Ramos (cell line): ENCODE measurements at regions not wholly inside any gene's neighbourhood (a gene's known extent, or its start where the extent isn't known, plus 50 kb on each side); places are given as distances from the start of the nearest gene placed in this dataset.
"Not testable (repeated sequence)": the region's sequence is repeated elsewhere in the genome, so short reads cannot be mapped to it uniquely, and the experiment has no call there.

Experiments used
- in situ Hi-C: fragments of 300-500 bp; cut with MboI; formaldehyde crosslinking; loops from one replicate; pipeline ENCODE4 v1.14.3; 2022; ENCODE audit warnings: low sequenced_read_pairs; ENCODE audit not compliant: unreplicated experiment

GRCh38 chr7:6982375-6982774, 156.3 kb upstream of the CCZ1B start:
- in situ Hi-C loops, result not testable (repeated sequence)

DNA sequence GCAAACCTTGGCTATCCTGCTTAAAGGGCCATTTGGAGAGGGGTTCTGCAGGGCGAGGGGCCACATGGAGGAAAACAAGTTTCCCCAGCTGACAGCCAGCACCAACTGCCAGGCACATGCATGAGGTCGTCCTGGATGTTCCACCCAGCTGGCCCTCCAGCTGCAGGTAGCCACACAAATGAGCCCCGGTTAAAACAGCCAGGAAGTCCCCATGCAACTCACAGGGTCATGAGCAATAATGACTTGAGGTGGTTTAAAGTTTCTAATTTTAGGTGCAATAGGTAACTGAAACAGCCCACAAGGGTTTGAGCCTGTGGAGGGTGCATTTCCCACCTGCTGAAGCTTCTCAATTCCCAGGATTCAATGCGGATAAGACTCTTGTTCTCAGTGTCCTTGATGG, 160.8 kb upstream of the CCZ1B start:
- in situ Hi-C loops, result not testable (repeated sequence)

- in situ Hi-C loops, result not testable (repeated sequence)
Measured at GRCh38 chr7:6988608-6989007, 162.5 kb upstream of the CCZ1B start.

DNA sequence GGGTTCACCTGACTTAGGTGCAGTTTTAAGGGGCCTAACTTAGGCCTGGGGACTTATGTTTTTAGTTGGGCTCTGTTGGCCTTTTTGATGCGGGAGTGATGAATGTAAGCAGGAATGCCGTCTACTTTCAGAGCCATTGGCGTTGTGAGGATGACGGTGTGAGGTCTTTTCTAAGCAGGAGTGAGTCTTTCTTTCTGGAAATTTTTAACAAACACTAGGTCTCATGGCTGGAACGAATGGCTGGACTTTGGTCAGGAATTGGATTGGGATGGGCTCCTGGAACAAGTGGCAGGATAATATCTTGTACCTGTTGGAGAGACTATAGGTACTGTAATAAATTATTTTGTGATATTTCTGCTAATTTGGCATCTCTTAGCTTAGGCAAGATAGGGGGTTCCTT, 163.9 kb upstream of the CCZ1B start:
- in situ Hi-C loops, result not testable (repeated sequence)

DNA sequence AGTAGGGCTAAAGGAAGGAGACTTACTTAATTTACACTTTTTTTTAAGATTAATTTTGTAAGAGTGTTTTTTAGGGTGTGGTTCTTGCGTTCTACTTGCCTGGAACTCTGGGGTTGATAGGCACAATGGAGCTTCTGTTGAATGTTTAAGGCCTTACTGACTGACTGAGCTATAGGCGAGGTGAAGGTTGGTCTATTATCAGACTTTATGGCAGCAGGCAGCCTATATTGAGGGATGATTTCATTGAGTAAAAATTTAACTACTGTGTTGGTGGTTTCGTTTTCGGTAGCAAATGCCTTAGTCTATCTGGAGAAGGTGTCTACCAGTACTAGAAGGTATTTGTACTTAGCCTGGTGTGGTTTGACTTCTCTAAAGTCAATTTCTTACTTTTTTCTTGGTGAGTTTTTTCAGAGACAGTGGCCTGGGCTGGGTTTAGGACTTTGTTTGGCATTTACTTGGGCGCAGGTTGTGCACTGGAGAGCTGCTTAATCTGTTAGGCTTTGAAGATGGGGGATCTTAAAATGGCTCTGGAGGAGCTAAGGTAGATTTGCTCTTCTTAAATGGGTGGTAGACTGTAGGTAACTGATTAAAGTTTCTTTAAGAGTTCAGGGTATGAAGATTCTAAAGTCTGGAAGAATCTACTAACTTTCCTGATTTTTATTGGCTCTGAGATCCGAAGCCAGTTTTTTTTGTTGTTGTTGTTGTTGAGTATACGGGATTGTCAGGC, 164.5 kb upstream of the CCZ1B start:
- in situ Hi-C loops, result not testable (repeated sequence)

DNA sequence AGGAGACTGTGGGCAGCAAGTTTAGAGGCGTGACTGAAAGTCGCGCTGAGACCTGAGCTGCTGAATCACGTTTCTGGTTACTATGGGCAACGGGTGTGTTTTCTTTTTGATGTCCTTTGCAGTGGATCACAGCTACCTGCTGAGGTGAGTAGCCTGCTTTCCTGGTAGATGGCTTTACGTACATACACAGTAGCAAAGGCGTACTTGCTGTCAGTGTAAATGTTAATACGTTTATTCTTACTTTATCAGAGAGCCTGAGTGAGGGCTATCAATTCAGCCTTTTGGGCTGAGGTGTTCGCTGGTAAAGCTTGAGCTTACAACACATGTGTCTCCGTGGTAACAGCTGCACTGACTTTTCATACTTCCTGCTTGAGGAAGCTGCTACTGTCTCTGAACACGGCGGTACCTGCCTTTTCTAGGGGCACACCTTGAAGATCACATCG, 165.1 kb upstream of the CCZ1B start:
- in situ Hi-C loops, result not testable (repeated sequence)

- in situ Hi-C loops, result not testable (repeated sequence)
Measured at GRCh38 chr7:6991686-6992085, 165.6 kb upstream of the CCZ1B start.

DNA sequence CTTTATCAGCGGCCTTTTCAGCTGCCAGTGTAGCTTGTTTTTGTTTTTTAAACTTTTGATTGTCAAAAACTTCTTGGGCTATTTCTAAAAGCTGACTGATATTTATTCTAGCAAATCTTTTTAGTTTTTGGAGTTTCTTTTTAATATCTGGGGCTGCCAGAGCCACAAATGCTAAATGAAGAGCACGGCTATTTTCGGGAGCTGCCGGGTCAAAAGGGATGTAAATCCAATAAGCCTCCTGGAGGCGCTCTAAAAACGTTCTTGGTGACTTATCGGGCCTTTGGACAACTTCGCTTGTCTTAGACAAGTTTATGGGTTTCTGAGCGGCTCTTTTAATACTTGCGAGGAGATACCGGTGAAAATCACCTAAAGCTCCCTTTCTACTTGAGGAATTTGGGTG, 166.1 kb upstream of the CCZ1B start:
- in situ Hi-C loops, result not testable (repeated sequence)

DNA sequence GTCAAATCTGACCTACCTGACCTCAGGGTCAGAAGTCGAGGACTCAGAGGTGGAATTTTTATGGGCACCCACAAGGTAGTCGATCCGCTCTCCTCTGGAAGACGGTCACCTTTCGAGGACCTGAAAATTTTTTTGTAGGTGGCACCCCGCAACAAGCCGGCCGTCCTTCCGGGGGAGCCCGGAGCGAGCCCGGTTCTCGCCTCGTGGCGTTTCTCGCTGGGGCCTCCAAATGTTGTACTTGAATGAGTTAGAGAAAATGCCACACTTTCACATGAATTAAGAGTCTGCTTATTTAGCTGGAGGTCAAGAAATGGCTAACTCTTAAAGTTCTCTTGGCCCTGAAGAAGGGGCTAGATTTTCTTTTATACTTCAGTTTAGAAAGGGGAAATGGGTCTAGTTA, 169.0 kb upstream of the CCZ1B start:
- in situ Hi-C loops, result not testable (repeated sequence)

GRCh38 chr7:6995493-6996289, 169.6 kb upstream of the CCZ1B start:
- in situ Hi-C loops, result not testable (repeated sequence)

DNA sequence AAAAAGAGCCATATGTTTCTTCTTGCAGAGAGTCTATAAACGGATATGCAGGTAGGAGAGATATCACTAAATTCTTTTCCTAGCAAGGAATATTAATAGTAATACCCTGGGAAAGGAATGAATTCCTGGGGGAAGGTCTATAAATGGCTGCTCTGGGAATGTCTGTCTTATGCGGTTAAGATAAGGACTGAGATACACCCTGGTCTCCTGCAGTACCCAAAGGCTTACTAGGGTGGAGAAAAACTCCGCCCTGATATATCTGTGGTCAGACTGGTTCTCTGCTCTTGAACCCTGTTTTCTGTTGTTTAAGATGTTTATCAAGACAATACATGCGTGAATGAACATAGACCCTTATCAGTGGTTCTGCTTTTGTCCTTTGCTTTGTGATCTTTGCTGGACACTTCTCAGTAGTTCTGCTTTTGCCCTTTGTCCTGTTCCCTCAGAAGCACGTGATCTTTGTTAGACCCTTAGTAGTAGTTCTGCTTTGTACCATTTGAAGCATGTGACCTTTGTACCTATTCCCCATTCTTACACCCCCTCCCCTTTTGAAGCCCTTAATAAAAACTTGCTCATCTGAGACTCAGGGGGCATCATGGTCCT, 173.1 kb upstream of the CCZ1B start:
- in situ Hi-C loops, result not testable (repeated sequence)

- in situ Hi-C loops, result no loop called here
Measured at GRCh38 chr7:7002418-7003062, 176.5 kb upstream of the CCZ1B start.

GRCh38 chr7:7005303-7005702, 177.0 kb upstream of the C1GALT1 start:
- in situ Hi-C loops, result no loop called here

GRCh38 chr7:7005949-7006348, 176.4 kb upstream of the C1GALT1 start:
- in situ Hi-C loops, result not testable (repeated sequence)

DNA sequence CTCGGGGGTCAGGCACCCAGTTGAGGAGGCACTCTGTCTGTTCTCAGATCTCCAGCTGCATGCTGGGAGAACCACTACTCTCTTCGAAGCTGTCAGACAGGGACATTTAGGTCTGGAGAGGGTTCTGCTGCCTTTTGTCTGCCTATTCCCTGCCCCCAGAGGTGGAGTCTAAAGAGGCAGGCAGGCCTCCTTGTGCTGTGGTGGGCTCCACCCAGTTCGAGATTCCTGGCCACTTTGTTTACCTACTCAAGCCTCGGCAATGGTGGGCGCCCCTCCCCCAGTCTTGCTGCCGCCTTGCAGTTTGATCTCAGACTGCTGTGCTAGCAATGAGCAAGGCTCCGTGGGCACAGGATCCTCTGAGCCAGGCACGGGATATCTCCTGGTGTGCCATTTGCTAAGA, 171.1 kb upstream of the C1GALT1 start:
- in situ Hi-C loops, result not testable (repeated sequence)

- in situ Hi-C loops, result not testable (repeated sequence)
Measured at GRCh38 chr7:7011751-7012150, 170.6 kb upstream of the C1GALT1 start.

DNA sequence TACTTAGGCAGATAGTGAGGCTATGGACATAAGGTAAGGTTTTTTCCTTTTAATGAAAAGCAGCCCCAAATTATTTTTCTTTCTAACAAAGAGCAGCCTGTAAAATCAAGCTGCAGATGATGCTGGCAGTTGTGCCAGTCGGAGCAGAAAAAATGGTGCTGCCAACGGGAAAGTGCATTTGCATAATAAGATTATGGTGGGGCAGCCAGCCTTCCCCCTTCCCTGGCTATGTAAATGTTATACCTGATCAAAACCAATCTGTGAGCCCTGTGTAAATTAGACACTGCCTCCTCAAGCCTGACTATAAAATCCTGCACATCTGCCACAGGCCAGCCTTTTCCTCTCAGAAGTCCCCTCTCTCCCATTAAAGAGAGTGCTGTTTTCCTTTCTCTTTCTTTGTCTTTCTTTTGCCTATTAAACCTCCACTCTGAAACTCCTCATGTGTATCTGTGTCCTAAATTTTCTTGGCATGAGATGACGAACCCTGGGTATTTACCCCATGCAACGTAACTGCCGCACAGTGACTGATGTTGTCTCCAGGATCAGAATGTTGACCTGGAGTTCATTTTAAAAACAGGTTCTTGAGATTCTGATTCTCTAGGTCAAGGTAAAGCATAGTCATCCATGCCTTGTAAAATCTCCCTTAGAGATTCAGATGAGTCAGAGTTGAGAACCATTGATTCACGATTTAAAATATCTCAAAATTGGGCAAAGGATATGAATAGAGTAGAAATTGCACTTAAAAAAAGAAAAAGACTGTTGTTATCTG, 167.3 kb upstream of the C1GALT1 start:
- in situ Hi-C loops, result no loop called here

GRCh38 chr7:7017707-7018280, 164.6 kb upstream of the C1GALT1 start:
- in situ Hi-C loops, result no loop called here

GRCh38 chr7:7018290-7018689, 164.1 kb upstream of the C1GALT1 start:
- in situ Hi-C loops, result no loop called here

DNA sequence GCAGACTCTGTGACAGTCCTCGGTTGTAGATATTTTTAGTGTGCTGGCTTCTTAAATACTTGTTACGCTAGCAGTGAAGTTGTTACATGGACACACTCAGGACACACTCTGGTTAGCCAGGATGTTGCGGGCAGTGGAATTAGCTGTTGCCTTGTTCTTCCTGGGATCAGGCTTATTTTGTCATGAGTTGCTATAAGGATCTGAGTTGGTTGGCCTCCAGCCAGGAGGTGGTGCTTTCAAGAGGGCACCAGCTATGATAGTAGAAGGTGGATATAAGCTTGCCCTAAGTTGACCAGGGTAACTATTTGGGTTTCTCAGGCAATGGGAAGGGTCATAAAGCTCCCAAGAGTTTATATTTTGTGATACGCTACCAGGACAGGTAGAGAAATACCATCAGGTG, 150.1 kb upstream of the C1GALT1 start:
- in situ Hi-C loops, result no loop called here
